GM23338 (cell line): ENCODE measurements at regions not wholly inside any gene's neighbourhood (a gene's known extent, or its start where the extent isn't known, plus 50 kb on each side); places are given as distances from the start of the nearest gene placed in this dataset.

ENCODE experiments used
- CREB1 ChIP-seq: fragments of 250-450 bp; sonication (Bioruptor Pico); IDR thresholded peaks from 2 replicates; pipeline ENCODE4 v1.5.0; 2020; ENCODE audit warnings: low read depth, mild to moderate bottlenecking, moderate library complexity
- CTCF ChIP-seq, 2 experiments: fragments of 200-600 bp in 1 of 2; sonication (generic) in 1 of 2; conservative IDR thresholded peaks; 2 replicates each; pipeline versions ENCODE4 v1.5.1 to v1.6.1; 2016 to 2017; ENCODE audit warnings: antibody characterized with exemption in 2 of 2, low read depth in 2 of 2, mild to moderate bottlenecking in 2 of 2, moderate library complexity in 1 of 2
- EZH2 ChIP-seq: fragments of 200-600 bp; sonication (generic); IDR thresholded peaks from one replicate; pipeline ENCODE4 v1.8.0; 2017; ENCODE audit warnings: antibody characterized with exemption, mild to moderate bottlenecking, low read depth; ENCODE audit not compliant: unreplicated experiment
- JUNB ChIP-seq: IDR thresholded peaks from one replicate; pipeline ENCODE4 v1.6.1; 2016; ENCODE audit warnings: antibody characterized with exemption; ENCODE audit not compliant: unreplicated experiment
- NANOG ChIP-seq: IDR thresholded peaks from 2 replicates; pipeline ENCODE4 v1.6.1; 2016; ENCODE audit warnings: antibody characterized with exemption, borderline replicate concordance
- POLR2AphosphoS5 ChIP-seq: IDR thresholded peaks from 2 replicates; pipeline ENCODE4 v1.6.1; 2016; ENCODE audit warnings: antibody characterized with exemption, low read depth
- REST ChIP-seq: IDR thresholded peaks from one replicate; pipeline ENCODE4 v1.6.1; 2018; ENCODE audit warnings: antibody characterized with exemption; ENCODE audit not compliant: unreplicated experiment
- STAT1 ChIP-seq: IDR thresholded peaks from one replicate; pipeline ENCODE4 v1.6.1; 2016; ENCODE audit warnings: antibody characterized with exemption; ENCODE audit not compliant: unreplicated experiment
- TF ChIP-seq, protein P1 (sequence below): fragments of 250-450 bp; sonication (Bioruptor Pico); IDR thresholded peaks from 2 replicates; pipeline ENCODE4 v1.5.0; 2020; ENCODE audit warnings: mild to moderate bottlenecking, moderate library complexity
- TF ChIP-seq, protein P2 (sequence below): IDR thresholded peaks from 2 replicates; pipeline ENCODE4 v1.6.1; 2016; ENCODE audit warnings: antibody characterized with exemption

- no peak for TF ChIP-seq REST
- no peak for TF ChIP-seq CTCF (conservative IDR thresholded peaks at IDR 0.05; ENCODE audit: low read depth in 2 of 2)
- no peak for TF ChIP-seq STAT1
- no peak for TF ChIP-seq EZH2
- TF ChIP-seq JUNB, result no peak
- no peak for TF ChIP-seq POLR2AphosphoS5
- TF ChIP-seq, protein P1, sequence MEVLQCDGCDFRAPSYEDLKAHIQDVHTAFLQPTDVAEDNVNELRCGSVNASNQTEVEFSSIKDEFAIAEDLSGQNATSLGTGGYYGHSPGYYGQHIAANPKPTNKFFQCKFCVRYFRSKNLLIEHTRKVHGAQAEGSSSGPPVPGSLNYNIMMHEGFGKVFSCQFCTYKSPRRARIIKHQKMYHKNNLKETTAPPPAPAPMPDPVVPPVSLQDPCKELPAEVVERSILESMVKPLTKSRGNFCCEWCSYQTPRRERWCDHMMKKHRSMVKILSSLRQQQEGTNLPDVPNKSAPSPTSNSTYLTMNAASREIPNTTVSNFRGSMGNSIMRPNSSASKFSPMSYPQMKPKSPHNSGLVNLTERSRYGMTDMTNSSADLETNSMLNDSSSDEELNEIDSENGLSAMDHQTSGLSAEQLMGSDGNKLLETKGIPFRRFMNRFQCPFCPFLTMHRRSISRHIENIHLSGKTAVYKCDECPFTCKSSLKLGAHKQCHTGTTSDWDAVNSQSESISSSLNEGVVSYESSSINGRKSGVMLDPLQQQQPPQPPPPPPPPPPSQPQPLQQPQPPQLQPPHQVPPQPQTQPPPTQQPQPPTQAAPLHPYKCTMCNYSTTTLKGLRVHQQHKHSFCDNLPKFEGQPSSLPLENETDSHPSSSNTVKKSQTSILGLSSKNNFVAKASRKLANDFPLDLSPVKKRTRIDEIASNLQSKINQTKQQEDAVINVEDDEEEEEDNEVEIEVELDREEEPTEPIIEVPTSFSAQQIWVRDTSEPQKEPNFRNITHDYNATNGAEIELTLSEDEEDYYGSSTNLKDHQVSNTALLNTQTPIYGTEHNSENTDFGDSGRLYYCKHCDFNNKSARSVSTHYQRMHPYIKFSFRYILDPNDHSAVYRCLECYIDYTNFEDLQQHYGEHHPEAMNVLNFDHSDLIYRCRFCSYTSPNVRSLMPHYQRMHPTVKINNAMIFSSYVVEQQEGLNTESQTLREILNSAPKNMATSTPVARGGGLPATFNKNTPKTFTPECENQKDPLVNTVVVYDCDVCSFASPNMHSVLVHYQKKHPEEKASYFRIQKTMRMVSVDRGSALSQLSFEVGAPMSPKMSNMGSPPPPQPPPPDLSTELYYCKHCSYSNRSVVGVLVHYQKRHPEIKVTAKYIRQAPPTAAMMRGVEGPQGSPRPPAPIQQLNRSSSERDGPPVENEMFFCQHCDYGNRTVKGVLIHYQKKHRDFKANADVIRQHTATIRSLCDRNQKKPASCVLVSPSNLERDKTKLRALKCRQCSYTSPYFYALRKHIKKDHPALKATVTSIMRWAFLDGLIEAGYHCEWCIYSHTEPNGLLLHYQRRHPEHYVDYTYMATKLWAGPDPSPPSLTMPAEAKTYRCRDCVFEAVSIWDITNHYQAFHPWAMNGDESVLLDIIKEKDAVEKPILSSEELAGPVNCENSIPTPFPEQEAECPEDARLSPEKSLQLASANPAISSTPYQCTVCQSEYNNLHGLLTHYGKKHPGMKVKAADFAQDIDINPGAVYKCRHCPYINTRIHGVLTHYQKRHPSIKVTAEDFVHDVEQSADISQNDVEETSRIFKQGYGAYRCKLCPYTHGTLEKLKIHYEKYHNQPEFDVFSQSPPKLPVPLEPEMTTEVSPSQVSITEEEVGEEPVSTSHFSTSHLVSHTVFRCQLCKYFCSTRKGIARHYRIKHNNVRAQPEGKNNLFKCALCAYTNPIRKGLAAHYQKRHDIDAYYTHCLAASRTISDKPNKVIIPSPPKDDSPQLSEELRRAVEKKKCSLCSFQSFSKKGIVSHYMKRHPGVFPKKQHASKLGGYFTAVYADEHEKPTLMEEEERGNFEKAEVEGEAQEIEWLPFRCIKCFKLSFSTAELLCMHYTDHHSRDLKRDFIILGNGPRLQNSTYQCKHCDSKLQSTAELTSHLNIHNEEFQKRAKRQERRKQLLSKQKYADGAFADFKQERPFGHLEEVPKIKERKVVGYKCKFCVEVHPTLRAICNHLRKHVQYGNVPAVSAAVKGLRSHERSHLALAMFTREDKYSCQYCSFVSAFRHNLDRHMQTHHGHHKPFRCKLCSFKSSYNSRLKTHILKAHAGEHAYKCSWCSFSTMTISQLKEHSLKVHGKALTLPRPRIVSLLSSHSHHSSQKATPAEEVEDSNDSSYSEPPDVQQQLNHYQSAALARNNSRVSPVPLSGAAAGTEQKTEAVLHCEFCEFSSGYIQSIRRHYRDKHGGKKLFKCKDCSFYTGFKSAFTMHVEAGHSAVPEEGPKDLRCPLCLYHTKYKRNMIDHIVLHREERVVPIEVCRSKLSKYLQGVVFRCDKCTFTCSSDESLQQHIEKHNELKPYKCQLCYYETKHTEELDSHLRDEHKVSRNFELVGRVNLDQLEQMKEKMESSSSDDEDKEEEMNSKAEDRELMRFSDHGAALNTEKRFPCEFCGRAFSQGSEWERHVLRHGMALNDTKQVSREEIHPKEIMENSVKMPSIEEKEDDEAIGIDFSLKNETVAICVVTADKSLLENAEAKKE (CRISPR knock-in tag), result no peak
- no peak for TF ChIP-seq NANOG
- TF ChIP-seq, protein P2, sequence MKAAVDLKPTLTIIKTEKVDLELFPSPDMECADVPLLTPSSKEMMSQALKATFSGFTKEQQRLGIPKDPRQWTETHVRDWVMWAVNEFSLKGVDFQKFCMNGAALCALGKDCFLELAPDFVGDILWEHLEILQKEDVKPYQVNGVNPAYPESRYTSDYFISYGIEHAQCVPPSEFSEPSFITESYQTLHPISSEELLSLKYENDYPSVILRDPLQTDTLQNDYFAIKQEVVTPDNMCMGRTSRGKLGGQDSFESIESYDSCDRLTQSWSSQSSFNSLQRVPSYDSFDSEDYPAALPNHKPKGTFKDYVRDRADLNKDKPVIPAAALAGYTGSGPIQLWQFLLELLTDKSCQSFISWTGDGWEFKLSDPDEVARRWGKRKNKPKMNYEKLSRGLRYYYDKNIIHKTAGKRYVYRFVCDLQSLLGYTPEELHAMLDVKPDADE, result no peak
- TF ChIP-seq CREB1, result no peak
These were observed 63.2 kb upstream of the EPS8L3 start for GRCh38 chr1:109826930-109827349.
